MM.1S (cell line): ENCODE measurements at regions not wholly inside any gene's neighbourhood (a gene's known extent, or its start where the extent isn't known, plus 50 kb on each side); places are given as distances from the start of the nearest gene placed in this dataset.

Source experiments
- EZH2 ChIP-seq: fragments of 300-600 bp; sonication (generic); optimal IDR thresholded peaks from 2 replicates; pipeline ENCODE3; 2017; ENCODE audit warnings: low read depth, mild to moderate bottlenecking, antibody characterized with exemption, low read length, mixed read lengths
- EZH2phosphoT487 ChIP-seq: fragments of 300-600 bp; sonication (generic); IDR thresholded peaks from 2 replicates; pipeline ENCODE4 v1.6.1; 2018; ENCODE audit warnings: antibody characterized with exemption, low read length
- TF ChIP-seq, protein P1 (sequence below): fragments of 300-600 bp; sonication (generic); IDR thresholded peaks from 2 replicates; pipeline ENCODE4 v1.5.1; 2016; ENCODE audit warnings: antibody characterized with exemption, low read length, mixed read lengths

DNA sequence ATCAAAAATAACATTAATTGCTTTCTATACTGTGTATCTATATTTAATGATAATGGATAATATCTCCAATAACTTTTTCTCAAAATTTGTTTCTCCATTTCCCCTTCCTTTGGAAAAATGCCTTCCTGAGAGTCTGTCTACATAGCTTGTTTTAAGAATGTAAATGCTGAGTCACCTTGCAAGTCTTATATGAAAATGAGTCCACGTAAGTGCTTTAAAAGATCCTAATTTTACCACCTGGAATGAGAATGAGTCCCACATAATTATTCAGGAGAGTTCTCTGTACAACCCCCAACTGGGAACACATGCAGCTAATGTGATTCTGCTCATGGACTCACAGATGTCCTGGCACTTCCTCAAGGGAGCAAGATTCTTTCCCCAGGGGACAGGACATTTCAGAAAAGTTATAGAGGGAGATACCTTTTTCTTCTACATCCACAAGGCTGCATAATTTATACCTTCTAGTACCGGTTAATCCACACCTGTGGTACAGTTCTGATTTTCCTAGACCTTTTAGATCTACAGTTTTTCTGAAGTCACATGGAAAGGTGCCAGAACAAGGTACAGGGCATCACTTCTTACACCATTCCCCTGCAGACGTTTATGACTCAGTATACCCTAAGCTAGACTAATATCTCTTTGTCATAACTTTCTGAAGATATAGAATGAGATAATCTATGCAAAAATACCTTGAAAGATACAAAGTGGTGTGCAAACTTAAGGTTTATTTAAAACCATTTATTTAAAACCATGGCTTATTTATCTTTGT lies 314.1 kb downstream of the CETN3 start:
- TF ChIP-seq EZH2 (no peak), EZH2phosphoT487 (no peak)
- TF ChIP-seq, protein P1, sequence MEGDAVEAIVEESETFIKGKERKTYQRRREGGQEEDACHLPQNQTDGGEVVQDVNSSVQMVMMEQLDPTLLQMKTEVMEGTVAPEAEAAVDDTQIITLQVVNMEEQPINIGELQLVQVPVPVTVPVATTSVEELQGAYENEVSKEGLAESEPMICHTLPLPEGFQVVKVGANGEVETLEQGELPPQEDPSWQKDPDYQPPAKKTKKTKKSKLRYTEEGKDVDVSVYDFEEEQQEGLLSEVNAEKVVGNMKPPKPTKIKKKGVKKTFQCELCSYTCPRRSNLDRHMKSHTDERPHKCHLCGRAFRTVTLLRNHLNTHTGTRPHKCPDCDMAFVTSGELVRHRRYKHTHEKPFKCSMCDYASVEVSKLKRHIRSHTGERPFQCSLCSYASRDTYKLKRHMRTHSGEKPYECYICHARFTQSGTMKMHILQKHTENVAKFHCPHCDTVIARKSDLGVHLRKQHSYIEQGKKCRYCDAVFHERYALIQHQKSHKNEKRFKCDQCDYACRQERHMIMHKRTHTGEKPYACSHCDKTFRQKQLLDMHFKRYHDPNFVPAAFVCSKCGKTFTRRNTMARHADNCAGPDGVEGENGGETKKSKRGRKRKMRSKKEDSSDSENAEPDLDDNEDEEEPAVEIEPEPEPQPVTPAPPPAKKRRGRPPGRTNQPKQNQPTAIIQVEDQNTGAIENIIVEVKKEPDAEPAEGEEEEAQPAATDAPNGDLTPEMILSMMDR = no peak
